ENCODE measurements at regions not wholly inside any gene's neighbourhood (a gene's known extent, or its start where the extent isn't known, plus 50 kb on each side); places are given as distances from the start of the nearest gene placed in this dataset.
"Not testable (repeated sequence)": the region's sequence is repeated elsewhere in the genome, so short reads cannot be mapped to it uniquely, and the experiment has no call there.

- no peak for DNase-seq
Observed at GRCh38 chr16:25563700-25564099, 128.1 kb upstream of the HS3ST4 start.

GRCh38 chr16:25561723-25562122 lies 130.0 kb upstream of the HS3ST4 start:
- DNase-seq = not testable (repeated sequence)

GRCh38 chr16:25556968-25557312 lies 134.8 kb upstream of the HS3ST4 start:
- DNase-seq = not testable (repeated sequence)

- not testable (repeated sequence) for DNase-seq
Observed at GRCh38 chr16:25556289-25556967, 135.3 kb upstream of the HS3ST4 start.

- no peak for DNase-seq
Observed at GRCh38 chr16:25553711-25554436, 137.9 kb upstream of the HS3ST4 start.

GRCh38 chr16:25550647-25551046 lies 141.1 kb upstream of the HS3ST4 start:
- no peak for DNase-seq

- DNase-seq = no peak
Observed at GRCh38 chr16:25546791-25547190, 145.0 kb upstream of the HS3ST4 start.

GRCh38 chr16:25544294-25544693 lies 147.5 kb upstream of the HS3ST4 start:
- no peak for DNase-seq

GRCh38 chr16:25542306-25542705 lies 149.5 kb upstream of the HS3ST4 start:
- DNase-seq = no peak

GRCh38 chr16:25539767-25540166 lies 152.0 kb upstream of the HS3ST4 start:
- DNase-seq = not testable (repeated sequence)

GRCh38 chr16:25523183-25523582 lies 168.6 kb upstream of the HS3ST4 start:
- DNase-seq = no peak

- DNase-seq = no peak
Observed at GRCh38 chr16:25512041-25512440, 179.7 kb upstream of the HS3ST4 start.

- DNase-seq = no peak
Observed at GRCh38 chr16:25509456-25509855, 182.3 kb upstream of the HS3ST4 start.

- no peak for DNase-seq
Observed at GRCh38 chr16:25501530-25502255, 190.1 kb upstream of the HS3ST4 start.

GRCh38 chr16:25494292-25494691 lies 197.5 kb upstream of the HS3ST4 start:
- DNase-seq = no peak

GRCh38 chr16:25493136-25493811 lies 198.5 kb upstream of the HS3ST4 start:
- DNase-seq = no peak

GRCh38 chr16:25488435-25488834 lies 203.3 kb upstream of the HS3ST4 start:
- no peak for DNase-seq

GRCh38 chr16:25487888-25488287 lies 203.9 kb upstream of the HS3ST4 start:
- DNase-seq = no peak

GRCh38 chr16:25481636-25482035 lies 210.1 kb upstream of the HS3ST4 start:
- no peak for DNase-seq

GRCh38 chr16:25478476-25478875 lies 213.3 kb upstream of the HS3ST4 start:
- no peak for DNase-seq

GRCh38 chr16:25464058-25464457 lies 206.4 kb upstream of the ZKSCAN2 start:
- DNase-seq = no peak

GRCh38 chr16:25449802-25450201 lies 192.2 kb upstream of the ZKSCAN2 start:
- DNase-seq = no peak
